Fibroblast of peridontal ligament (primary cell): ENCODE measurements at regions not wholly inside any gene's neighbourhood (a gene's known extent, or its start where the extent isn't known, plus 50 kb on each side); places are given as distances from the start of the nearest gene placed in this dataset.
A peak's percentile ranks its signal among the peaks of the same experiment; 100 is the strongest.
"Not testable (repeated sequence)": the region's sequence is repeated elsewhere in the genome, so short reads cannot be mapped to it uniquely, and the experiment has no call there.

Experiments
- DNase-seq: peaks from one replicate; pipeline ENCODE4 v3.0.0-alpha.2; 2010; ENCODE audit errors: extremely low read depth

DNA sequence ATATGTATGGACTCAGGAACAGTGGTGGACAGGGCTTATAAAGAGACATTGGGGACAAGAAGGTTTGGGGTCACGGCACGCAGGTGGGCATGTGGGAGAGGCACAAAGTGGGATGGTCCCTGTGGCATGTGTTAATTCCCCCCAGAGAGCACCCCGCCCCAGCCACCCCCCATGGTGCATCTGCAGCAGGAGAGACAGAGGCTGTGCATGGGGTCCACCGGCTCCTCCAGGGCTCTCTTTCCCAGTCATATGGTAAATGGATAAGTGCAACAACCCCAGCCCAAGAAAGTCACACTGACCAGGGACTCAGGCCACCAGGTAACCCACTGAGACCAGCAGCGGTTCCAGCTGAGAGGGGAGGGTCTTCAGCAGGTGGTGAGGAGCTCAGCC, 242.1 kb downstream of the BCL11B start:
- DNase-seq, result no peak

DNA sequence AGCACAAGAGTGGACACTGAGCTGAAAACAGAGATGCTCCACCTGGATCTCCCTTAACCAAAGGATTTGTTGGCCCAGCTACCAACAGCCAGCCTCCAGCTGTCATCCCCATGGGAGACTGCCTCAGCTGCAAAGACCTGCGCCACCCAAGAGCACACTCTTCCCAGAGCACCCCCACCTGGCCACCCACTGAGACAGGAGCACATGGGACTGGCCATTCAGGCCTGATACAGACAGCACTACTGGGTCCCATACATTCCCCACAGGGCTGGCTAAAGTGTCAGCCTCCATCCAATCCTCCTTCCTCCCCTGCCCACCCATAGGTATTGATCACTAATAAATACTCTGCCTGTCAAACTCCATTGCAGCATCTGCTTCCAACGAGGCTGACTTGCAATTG, 241.5 kb downstream of the BCL11B start:
- no peak for DNase-seq

DNA sequence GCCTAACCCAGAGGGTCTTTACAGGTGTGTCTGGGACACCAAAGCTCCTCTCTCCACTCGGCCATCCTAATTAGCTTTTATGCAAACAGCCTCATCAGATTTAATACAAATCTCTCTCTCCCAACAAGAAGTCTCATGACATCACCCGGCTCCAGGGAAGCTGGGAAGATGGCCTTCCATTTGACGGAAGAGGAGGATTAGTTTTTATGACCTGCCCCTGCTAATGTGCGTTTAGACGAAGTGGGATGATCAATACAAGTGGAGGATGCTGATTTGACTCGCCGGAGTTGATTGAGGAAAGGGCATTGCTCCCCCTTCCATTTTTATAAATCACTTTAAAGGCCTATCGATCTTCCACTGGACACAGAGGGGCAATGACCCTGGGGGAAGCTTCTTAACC, 239.2 kb downstream of the BCL11B start:
- no peak for DNase-seq

DNA sequence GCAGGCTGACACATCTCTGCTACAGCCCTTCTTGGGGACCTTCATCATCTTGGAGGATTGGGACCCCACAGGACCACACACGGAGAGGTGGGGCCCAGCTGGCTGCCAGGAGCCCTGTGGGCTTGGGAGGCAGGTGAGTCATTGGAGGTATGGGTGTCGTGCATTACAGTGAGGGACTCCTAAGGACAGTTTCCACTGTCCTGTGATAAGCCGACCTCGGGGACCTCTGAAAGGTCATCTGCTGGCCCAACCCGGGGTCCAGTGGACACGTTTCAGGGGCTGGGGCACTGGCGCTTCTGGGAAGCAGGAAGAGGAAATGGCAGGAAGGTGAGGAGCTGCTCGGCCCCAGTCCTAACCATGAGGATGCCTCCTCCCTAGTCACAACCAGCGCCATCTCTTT, 238.0 kb downstream of the BCL11B start:
- no peak for DNase-seq

DNA sequence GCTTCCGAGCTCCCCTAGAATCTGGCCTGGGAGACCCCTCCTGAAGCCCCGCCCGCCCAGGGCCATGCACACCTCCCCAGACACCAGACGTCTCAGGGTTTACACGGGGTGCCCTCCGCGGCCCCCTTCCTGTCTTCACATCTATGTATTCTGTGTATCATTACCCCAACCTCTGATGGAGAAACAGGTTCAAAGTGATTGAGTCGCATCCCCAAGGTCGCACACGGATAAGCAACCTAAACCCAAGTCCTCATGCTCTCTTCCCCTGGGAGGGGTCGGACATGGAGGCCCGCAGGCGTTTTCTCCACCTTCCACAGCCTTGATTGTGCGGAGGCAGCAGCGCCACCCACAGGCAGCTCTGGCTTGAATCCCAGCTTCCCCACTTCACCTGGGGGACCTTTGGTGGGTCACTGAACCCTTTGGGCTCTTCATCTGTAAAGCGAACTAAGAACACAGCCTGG, 237.3 kb downstream of the BCL11B start:
- DNase-seq, result no peak

DNA sequence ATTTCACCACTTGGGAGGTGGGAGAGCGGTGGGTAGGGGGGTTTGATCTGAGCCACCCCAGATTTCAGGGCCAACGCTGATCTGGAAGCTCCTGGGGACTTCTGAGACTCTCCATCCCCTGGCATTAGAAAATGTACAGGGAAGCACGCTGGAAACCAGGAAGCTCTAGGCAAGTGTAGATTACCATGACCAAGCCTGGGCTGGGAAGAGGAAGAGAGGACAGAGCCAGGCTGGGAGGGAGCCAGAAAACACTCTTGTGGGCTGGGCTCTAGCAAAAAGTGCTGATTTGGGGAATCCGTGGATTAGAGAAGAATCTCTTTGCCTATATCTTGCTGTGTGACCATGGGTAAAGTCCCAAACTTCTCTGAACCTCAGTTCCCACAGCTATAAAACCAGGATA, 236.7 kb downstream of the BCL11B start:
- DNase-seq, result peak; percentile 40

DNA sequence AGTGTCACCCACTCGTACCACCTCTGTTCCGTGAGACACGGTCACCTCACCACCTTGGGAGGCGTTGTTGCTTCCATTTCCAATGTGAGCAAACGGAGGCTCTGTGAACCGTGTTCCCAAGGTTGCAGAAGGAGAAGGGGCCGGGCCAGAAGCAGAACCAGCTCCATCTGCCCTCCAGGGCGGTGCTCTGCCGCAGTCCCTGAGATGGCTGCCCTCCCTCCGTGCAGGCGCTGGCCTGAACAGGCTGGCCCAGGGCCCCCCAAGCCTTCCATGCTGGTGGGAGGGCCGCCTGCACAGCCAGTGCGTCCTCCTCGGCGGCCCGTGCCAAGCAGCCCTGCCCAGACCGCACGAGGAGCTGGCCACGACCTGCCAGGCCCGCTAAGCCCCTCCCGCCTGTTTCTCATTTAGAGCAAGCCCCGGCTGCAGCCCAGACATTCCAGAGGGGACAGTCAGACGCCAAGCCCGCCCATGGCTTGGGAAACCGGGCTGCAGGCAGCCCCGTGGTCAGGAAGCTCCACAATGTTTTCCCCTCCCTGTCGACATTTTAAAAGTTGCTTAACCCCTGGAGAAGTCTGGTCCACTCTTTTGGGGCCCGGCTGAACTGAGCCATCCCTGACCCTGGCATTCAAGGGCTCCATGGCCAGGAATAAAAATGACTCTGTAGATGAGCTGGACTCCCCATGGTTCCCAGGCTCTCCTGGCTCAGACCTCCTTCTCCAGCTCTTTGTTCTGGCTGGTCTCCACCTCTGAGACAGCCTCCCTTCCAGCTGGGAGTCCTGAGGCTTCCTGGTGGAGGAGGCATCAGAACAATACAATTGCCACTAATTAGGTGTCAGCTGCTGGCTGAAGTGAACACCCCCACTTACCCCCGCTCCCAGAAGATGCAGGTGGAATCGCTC, 236.0 kb downstream of the BCL11B start:
- peak; percentile 92 for DNase-seq

DNA sequence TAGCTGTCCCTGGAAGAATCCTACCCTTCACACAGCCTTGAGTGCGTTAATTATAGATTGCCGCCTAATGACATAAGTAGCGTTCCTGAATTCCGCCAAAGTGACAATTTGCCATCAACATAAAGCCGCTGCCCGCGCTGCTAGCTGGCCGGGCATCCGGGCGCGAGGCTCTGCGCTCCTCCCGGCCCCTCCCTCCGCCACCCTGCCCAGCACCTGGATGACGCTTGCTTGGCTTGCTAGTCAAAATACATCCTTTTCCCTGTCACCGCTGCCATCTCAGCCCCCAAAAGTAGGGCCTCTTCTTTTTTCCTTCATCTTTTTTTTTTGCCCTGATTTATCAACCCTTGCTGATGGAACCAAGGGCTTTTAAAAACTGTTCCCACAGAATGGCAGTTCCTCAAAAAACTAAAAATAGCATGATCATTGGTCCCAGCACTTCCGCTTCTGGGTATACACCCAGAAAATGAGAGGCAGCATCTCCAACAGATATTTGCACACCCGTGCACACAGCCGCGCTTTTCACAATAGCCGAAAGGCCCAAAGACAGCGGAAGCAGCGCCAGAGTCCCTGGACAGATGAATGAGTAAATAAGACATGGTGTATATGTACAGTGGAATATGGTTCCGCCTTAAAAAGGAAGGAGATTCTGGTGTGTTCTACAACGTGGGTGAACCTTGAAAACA, 235.2 kb downstream of the BCL11B start:
- DNase-seq, result no peak

DNA sequence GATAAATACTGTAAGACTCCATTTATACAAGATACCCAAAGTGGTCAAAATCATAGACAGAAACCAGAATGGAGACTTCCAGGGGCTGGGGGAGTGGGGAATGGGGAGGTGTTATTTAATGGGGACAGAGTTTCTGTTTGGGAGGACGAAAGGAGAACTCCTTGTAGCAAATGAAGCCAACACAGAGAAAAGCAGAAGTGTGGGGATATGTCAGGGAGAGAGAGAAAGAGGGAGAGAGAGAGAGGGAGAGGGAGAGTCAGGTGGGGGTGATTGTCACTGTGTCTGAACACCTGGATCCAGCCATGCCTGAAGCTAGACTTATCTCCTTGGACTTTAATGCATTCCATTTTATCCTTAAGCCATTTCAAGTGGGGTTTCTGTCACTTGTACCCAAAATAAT, 234.7 kb downstream of the BCL11B start:
- not testable (repeated sequence) for DNase-seq

DNA sequence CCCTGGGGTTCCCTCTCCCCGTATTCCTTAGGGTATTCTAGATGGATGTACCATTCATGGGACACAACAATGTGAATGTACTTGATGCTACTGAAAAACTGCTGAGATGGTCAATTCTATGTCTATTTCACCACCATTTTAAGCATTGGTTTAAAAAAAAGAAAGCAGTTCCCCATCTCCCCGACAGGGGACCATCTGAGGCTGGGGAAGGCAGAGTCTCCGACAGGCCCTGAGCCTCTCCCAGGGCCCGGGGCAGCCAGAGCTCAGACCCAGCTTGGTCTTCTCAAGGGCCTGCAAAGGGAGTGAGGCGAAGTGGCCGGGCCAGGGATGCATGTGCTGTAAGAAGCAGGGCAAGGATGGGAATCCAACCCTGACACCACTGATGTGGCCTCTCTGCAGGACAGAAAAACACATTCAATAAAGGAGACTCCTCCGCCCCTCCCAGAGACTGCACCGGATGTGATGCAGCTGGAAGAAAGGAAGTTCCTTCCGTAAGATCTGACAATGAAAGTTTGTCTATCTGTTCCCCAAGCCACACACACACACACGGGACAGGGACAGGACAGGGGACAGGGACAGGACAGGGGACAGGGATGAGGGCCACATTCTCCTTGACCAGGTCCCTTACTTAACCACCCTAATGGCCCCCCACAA, 234.1 kb downstream of the BCL11B start:
- no peak for DNase-seq

DNA sequence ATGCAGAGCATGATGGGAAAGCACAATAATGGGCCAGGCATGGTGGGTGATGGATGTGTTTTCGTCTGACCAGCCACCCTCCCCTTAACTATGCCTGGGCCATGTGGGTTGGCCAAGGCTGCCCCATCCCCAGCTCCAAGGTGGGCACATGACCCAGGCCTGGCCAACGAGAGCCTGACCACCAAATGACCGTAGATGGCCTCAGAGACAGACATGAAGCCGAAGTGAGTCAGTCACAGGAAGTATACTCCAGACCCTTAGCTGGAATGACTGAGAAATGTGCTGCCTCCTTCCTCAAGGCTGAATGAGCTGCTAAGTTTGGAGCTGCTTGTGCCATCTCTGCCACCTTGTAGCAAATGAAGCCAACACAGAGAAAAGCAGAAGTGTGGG, 233.6 kb downstream of the BCL11B start:
- peak; percentile 5 for DNase-seq

DNA sequence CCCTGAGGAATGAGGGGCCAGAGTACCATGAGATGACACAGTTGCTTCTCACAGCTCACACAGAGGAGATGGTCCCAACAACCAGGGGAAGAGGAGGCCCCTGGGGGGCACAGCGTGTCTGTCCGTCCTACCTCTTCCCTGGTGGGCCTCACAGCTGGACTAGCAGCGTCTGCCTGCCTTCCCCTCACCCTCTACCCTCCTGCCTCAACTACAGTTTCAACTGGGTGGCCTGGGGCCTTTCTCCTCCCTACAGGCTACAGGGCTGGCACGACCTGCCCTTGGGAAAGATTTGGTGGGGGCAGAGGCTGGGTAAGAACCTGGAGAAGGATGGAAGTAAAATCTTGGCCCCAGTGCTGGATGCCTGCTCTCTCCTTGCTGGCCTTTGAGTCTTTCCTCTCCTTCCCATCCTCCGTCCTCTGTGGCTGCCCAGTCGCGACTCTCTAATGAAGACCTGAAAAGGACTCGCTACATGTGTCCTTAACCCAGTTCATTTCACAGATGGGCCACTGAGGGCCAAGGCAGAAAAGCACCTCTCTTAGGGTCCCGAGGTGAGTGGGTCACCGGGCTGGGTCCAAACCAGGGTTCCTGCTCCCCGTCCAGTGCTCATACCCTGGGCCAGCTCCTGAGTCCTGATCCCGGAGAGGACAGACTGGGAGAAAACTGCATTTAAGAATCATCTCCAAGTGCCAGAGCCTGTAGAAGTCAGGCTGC, 232.5 kb downstream of the BCL11B start:
- no peak for DNase-seq

DNA sequence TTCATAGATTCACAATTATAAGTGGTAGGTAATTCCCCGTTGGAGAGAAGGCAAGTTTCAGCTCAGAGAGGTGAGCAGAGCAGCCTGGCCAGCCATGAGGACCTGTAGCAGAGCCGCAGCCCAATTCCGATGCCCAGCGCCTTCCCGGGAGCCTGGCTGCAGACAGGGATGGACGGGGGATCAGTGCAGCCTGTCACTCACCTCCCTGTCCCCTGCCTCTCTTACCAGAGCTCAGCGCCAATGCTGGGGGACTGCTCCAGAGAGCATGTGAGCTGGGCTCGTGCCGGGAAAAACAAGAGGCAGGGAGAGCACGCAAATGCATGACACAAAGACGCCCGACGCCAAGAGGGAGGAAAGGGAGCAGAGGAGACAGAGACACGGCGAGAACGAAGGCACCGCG, 231.9 kb downstream of the BCL11B start:
- no peak for DNase-seq

DNA sequence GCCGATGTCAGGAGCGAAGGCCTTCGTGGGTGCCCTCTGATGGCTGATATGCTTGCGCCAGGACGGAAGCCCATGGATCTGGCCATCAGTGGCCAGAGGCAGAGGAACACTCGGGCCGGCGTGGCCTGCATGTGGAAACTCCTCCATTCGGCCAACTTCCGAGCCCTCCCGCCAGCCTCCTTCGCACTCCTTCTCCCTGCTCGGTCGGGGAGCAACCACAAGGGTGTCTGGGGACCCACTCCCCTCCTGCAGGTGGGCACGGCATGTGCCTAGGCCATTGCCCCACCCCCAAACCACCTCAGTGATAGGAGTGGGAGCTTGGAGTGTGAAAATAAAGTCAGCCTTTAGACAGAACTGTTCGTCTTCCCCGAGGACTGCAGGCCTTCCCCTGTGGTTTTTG, 231.3 kb downstream of the BCL11B start:
- no peak for DNase-seq

DNA sequence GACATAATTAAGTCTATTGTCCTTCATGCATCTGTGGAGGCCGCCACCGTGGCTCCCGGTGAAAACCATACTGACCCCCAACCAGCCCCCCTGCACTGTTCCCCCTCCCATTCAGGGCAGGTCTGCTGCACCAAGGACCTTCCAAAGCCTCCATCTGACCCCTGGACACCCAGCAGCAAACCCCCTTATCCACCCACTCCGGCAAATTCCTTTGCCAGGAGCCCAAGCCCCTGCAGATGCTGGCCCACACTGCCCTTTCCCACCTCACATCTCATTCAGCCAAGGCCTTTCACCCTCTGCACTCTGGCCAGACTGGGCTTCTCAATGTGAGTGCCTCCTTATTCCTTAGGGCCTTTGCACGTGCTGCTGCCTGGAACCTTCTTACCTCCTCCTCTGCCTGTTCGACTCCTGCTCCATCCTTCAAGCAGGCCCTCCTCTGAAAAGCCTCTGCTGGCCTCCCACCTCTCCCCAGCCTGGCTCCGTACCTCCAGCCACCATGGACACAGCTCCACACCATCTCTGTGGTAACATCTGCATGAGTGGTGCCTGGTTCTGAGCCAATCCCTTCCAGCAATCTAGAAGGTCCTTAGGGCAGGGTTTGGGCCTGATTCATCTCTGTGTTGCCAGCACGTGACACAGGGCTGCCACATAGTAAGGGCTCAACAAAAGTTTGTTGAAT, 230.7 kb downstream of the BCL11B start:
- DNase-seq, result peak; percentile 1

DNA sequence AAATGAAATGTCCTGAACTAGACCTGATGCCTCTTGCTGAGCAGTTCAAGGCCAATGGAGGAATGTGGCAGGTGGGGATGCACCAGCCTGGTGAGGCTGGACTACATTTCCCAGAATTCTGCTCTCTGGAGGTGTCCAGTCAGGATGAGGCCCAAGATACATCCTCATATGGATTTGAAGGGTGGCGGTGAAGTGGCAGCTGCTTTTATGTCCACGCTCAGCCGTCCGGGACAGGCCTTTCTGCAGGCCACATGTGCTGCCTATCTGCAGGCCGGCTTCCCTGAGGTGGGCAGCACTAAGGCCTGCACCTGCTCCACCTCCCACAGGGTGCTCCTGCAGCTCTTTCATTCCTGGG, 230.2 kb downstream of the BCL11B start:
- no peak for DNase-seq

DNA sequence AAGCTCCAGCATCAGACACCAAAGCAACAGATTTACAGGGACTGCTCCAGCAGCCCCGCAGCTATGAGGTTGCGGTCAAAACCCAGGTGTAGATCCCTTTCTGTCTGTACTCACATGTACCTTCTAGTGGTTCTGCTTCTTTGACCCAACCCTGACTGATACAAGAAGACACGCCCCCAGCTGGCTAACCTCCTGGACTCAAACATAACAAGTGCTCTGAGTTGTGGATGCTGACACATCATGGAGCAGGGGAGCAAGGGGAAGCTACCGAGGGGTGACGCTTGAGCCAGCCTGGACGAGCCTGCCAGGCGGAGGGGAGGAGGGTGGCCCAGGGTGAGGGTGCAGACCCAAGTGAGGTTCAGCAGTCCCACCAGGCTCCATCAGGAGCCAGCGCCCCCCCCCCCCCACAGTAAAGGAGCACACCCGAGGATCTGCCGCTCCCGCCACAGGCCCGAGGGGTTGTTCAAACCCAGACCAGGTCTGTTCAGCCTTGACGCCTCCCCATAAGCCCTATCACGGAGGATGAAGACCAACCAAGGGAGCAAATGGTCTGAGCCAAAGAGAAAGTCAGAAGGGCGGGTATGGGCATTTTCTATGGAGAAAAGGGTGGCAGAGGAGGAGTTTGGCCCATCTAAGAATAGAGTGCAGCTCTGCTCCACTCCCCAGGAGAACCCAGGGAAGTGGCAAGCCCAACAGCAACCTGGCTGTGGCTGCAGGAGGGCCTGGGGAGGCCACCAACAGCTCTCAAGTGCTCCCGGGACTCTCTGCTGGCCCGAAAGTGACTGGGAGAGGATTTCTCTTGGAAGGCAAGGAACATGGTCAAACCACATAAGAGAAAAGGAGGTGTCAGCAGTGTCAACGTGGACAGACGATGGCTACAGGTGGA, 229.4 kb downstream of the BCL11B start:
- no peak for DNase-seq

DNA sequence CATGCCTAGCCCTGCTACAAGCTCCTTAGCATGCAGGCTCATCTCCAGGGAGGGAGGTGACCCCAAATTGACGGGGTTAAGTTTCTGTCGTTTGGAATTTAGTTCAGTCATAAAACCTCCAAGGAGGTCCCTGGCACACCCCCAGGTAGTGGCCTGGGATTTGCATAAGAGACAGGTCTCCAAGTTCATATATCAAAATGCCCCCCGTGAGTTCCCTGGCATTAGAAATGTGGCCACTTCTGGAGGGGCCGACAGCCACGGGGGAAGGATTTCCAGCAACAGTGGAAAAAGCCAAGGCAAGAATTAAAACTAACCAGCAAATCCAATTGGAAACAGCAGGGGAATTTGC, 228.8 kb downstream of the BCL11B start:
- DNase-seq, result no peak

DNA sequence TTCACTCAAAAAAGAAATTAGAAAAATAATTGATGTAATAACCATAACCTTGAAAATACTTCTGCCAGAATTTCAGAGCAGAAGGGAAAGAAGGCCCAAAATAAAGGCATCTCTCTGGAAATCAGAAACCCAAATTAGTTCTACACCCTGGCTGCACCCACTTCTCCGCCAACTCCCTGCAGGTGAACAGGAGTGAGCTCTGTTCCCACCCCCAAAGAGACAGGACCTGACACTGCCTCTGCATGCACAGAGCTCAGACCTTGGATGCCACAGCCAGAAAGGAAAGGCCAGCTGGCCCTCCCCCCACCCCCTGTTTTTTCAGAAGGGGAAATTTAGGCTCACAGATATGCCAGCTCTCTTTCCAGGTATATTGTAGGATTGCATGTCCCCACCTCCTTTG, 228.2 kb downstream of the BCL11B start:
- no peak for DNase-seq

DNA sequence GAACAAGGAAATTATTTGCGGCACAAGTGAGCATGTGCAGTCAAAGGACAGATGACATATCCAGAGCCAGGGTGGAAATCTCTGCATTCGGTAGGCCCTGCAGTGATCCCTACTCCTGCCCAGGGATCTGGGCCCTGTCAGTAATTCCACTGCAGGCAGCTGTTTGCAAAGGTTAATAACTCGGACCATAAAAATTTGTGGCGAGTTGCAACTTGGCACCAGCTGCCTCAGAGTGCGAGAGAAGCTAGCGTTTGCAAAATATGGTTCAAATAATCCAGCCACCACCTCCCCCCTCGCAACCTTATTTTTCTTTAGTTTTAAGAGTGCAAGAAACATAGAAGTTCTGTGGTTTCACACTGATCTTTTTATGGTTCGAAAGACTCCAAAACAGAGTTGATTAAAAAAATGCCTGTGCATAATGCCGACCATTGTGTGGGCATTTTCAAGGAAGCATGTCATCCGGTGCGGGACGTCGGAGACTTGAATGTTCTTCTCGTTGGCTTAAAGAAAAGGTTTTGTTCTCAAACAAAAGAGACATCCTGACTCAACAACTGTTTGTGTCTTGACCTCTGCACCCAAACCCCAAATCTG, 224.5 kb downstream of the BCL11B start:
- DNase-seq, result no peak
